ENCODE measurements at regions not wholly inside any gene's neighbourhood (a gene's known extent, or its start where the extent isn't known, plus 50 kb on each side); places are given as distances from the start of the nearest gene placed in this dataset.
A peak's percentile ranks its signal among the peaks of the same experiment; 100 is the strongest.

- FAIRE-seq, result no peak
- no peak for DNase-seq (ENCODE audit: insufficient read length, low spot score)
Observed at GRCh38 chr3:88912294-88912877, 195.0 kb upstream of the EPHA3 start.

GRCh38 chr3:88918841-88919240, 188.6 kb upstream of the EPHA3 start:
- DNase-seq (ENCODE audit: insufficient read length, low spot score) (no peak), FAIRE-seq (no peak)

- FAIRE-seq, result no peak
- no peak for DNase-seq (ENCODE audit: insufficient read length, low spot score)
Observed at GRCh38 chr3:88921986-88922385, 185.4 kb upstream of the EPHA3 start.

GRCh38 chr3:88926221-88926620, 181.2 kb upstream of the EPHA3 start:
- no peak for FAIRE-seq
- DNase-seq (ENCODE audit: insufficient read length, low spot score), result no peak

- DNase-seq (ENCODE audit: insufficient read length, low spot score) (no peak), FAIRE-seq (no peak)
Observed at GRCh38 chr3:88930611-88931010, 176.8 kb upstream of the EPHA3 start.

- no peak for DNase-seq (ENCODE audit: insufficient read length, low spot score)
- no peak for FAIRE-seq
Observed at GRCh38 chr3:88936831-88937230, 170.6 kb upstream of the EPHA3 start.

GRCh38 chr3:88940296-88940695, 167.1 kb upstream of the EPHA3 start:
- FAIRE-seq, result no peak
- no peak for DNase-seq (ENCODE audit: insufficient read length, low spot score)

GRCh38 chr3:88947013-88947412, 160.4 kb upstream of the EPHA3 start:
- no peak for DNase-seq (ENCODE audit: insufficient read length, low spot score)
- FAIRE-seq, result no peak

GRCh38 chr3:88954853-88955252, 152.6 kb upstream of the EPHA3 start:
- DNase-seq (ENCODE audit: insufficient read length, low spot score), result no peak
- FAIRE-seq, result no peak

- FAIRE-seq (no peak), DNase-seq (ENCODE audit: insufficient read length, low spot score) (no peak)
Observed at GRCh38 chr3:88955274-88955673, 152.1 kb upstream of the EPHA3 start.

GRCh38 chr3:88957711-88958439, 149.5 kb upstream of the EPHA3 start:
- peak; percentile 25 for DNase-seq (ENCODE audit: insufficient read length, low spot score)
- no peak for FAIRE-seq

- DNase-seq (ENCODE audit: insufficient read length, low spot score) (no peak), FAIRE-seq (no peak)
Observed at GRCh38 chr3:88960019-88960418, 147.4 kb upstream of the EPHA3 start.

GRCh38 chr3:88963003-88963402, 144.4 kb upstream of the EPHA3 start:
- DNase-seq (ENCODE audit: insufficient read length, low spot score) (no peak), FAIRE-seq (no peak)

GRCh38 chr3:88979760-88980159, 127.7 kb upstream of the EPHA3 start:
- peak; percentile 51 for FAIRE-seq
- DNase-seq (ENCODE audit: insufficient read length, low spot score), result no peak

GRCh38 chr3:88983458-88983857, 124.0 kb upstream of the EPHA3 start:
- FAIRE-seq (no peak), DNase-seq (ENCODE audit: insufficient read length, low spot score) (no peak)

- no peak for DNase-seq (ENCODE audit: insufficient read length, low spot score)
- no peak for FAIRE-seq
Observed at GRCh38 chr3:88984256-88984655, 123.2 kb upstream of the EPHA3 start.

GRCh38 chr3:88984832-88985231, 122.6 kb upstream of the EPHA3 start:
- no peak for FAIRE-seq
- DNase-seq (ENCODE audit: insufficient read length, low spot score), result no peak

GRCh38 chr3:88985491-88985890, 121.9 kb upstream of the EPHA3 start:
- no peak for FAIRE-seq
- no peak for DNase-seq (ENCODE audit: insufficient read length, low spot score)

- DNase-seq (ENCODE audit: insufficient read length, low spot score) (peak; percentile 20), FAIRE-seq (no peak)
Observed at GRCh38 chr3:88986834-88987233, 120.6 kb upstream of the EPHA3 start.

- no peak for FAIRE-seq
- DNase-seq (ENCODE audit: insufficient read length, low spot score), result no peak
Observed at GRCh38 chr3:88987776-88988175, 119.6 kb upstream of the EPHA3 start.

- DNase-seq (ENCODE audit: insufficient read length, low spot score) (no peak), FAIRE-seq (no peak)
Observed at GRCh38 chr3:88988906-88989305, 118.5 kb upstream of the EPHA3 start.

GRCh38 chr3:88991496-88991895, 115.9 kb upstream of the EPHA3 start:
- no peak for FAIRE-seq
- no peak for DNase-seq (ENCODE audit: insufficient read length, low spot score)

GRCh38 chr3:88996691-88997090, 110.7 kb upstream of the EPHA3 start:
- DNase-seq (ENCODE audit: insufficient read length, low spot score) (no peak), FAIRE-seq (no peak)
